EL (cell line): ENCODE measurements at regions not wholly inside any gene's neighbourhood (a gene's known extent, or its start where the extent isn't known, plus 50 kb on each side); places are given as distances from the start of the nearest gene placed in this dataset.
"Not testable (repeated sequence)": the region's sequence is repeated elsewhere in the genome, so short reads cannot be mapped to it uniquely, and the experiment has no call there.

Experiments
- DNase-seq: peaks from one replicate; pipeline ENCODE4 v3.0.0-alpha.2; 2016

GRCh38 chr4:186814535-186815070, 90.9 kb upstream of the FAT1 start:
- no peak for DNase-seq

GRCh38 chr4:186819342-186820086, 95.9 kb upstream of the FAT1 start:
- DNase-seq, result no peak

GRCh38 chr4:186820391-186820891, 96.8 kb upstream of the FAT1 start:
- DNase-seq, result peak; percentile 62

GRCh38 chr4:186823989-186824388, 100.3 kb upstream of the FAT1 start:
- DNase-seq, result no peak

GRCh38 chr4:186825069-186825468, 101.4 kb upstream of the FAT1 start:
- no peak for DNase-seq

- no peak for DNase-seq
These were observed 102.3 kb upstream of the FAT1 start for GRCh38 chr4:186826006-186826405.

GRCh38 chr4:186826846-186827533, 103.3 kb upstream of the FAT1 start:
- DNase-seq, result no peak

- DNase-seq, result peak; percentile 24
These were observed 103.9 kb upstream of the FAT1 start for GRCh38 chr4:186827534-186827897.

- no peak for DNase-seq
These were observed 105.4 kb upstream of the FAT1 start for GRCh38 chr4:186829097-186829496.

- peak; percentile 89 for DNase-seq
These were observed 106.2 kb upstream of the FAT1 start for GRCh38 chr4:186829740-186830449.

GRCh38 chr4:186831574-186831973, 107.9 kb upstream of the FAT1 start:
- DNase-seq, result no peak

- DNase-seq, result no peak
These were observed 109.2 kb upstream of the FAT1 start for GRCh38 chr4:186832906-186833305.

- not testable (repeated sequence) for DNase-seq
These were observed 113.8 kb upstream of the FAT1 start for GRCh38 chr4:186837463-186837862.

- no peak for DNase-seq
These were observed 114.6 kb upstream of the FAT1 start for GRCh38 chr4:186838295-186838694.

GRCh38 chr4:186839122-186840037, 115.7 kb upstream of the FAT1 start:
- peak; percentile 84 for DNase-seq

- DNase-seq, result peak; percentile 56
These were observed 116.6 kb upstream of the FAT1 start for GRCh38 chr4:186840222-186840701.

GRCh38 chr4:186840771-186841301, 117.2 kb upstream of the FAT1 start:
- DNase-seq, result no peak

GRCh38 chr4:186844059-186844681, 120.5 kb upstream of the FAT1 start:
- peak; percentile 70 for DNase-seq

GRCh38 chr4:186845137-186845842, 121.6 kb upstream of the FAT1 start:
- DNase-seq, result peak; percentile 88

GRCh38 chr4:186846426-186846825, 122.8 kb upstream of the FAT1 start:
- DNase-seq, result no peak
